MM.1S (cell line): ENCODE measurements at regions not wholly inside any gene's neighbourhood (a gene's known extent, or its start where the extent isn't known, plus 50 kb on each side); places are given as distances from the start of the nearest gene placed in this dataset.

Source experiments
- EZH2 ChIP-seq: fragments of 300-600 bp; sonication (generic); optimal IDR thresholded peaks from 2 replicates; pipeline ENCODE3; 2017; ENCODE audit warnings: low read depth, mild to moderate bottlenecking, antibody characterized with exemption, low read length, mixed read lengths
- EZH2phosphoT487 ChIP-seq: fragments of 300-600 bp; sonication (generic); IDR thresholded peaks from 2 replicates; pipeline ENCODE4 v1.6.1; 2018; ENCODE audit warnings: antibody characterized with exemption, low read length
- TF ChIP-seq, protein P1 (sequence below): fragments of 300-600 bp; sonication (generic); IDR thresholded peaks from 2 replicates; pipeline ENCODE4 v1.5.1; 2016; ENCODE audit warnings: antibody characterized with exemption, low read length, mixed read lengths

GRCh38 chr18:78580835-78581339 lies 398.7 kb upstream of the SALL3 start:
- TF ChIP-seq EZH2: no peak
- TF ChIP-seq, protein P1, sequence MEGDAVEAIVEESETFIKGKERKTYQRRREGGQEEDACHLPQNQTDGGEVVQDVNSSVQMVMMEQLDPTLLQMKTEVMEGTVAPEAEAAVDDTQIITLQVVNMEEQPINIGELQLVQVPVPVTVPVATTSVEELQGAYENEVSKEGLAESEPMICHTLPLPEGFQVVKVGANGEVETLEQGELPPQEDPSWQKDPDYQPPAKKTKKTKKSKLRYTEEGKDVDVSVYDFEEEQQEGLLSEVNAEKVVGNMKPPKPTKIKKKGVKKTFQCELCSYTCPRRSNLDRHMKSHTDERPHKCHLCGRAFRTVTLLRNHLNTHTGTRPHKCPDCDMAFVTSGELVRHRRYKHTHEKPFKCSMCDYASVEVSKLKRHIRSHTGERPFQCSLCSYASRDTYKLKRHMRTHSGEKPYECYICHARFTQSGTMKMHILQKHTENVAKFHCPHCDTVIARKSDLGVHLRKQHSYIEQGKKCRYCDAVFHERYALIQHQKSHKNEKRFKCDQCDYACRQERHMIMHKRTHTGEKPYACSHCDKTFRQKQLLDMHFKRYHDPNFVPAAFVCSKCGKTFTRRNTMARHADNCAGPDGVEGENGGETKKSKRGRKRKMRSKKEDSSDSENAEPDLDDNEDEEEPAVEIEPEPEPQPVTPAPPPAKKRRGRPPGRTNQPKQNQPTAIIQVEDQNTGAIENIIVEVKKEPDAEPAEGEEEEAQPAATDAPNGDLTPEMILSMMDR: no peak
- no peak for TF ChIP-seq EZH2phosphoT487
